ENCODE measurements at regions not wholly inside any gene's neighbourhood (a gene's known extent, or its start where the extent isn't known, plus 50 kb on each side); places are given as distances from the start of the nearest gene placed in this dataset.
"Not testable (repeated sequence)": the region's sequence is repeated elsewhere in the genome, so short reads cannot be mapped to it uniquely, and the experiment has no call there.

- no peak for DNase-seq
These were observed 305.4 kb upstream of the PODXL start for GRCh38 chr7:131861620-131862346.

DNA sequence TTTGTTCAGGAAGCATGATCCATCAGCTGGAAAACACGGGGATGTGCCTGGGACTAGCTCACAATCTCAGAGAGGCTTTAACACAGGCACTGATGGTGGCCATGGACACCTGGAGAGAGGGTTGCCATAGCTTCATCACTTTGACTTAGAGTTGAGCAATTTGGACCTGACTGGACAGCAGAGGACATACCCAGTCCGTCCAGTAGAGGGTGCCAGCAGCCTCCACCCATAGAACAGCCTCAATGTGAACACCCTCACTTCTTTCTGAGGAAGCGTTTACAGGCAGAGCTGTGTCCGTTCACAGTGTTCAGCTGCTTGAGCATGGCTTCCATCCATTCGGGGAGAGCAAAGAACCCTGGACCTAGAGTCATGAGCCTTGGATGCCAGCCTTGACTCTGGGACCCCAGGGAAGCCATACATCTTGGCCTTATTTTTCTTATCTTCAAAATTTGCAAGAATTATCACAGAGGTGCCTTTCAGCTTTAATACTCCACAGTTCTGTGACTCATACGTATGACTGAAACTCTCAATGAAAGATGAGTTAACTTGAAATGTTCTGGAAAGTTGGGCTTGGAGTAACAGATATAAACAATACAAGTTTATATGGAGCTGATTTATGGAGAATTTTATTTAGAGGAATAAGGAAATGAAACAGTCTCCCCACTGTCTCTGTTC, 302.9 kb upstream of the PODXL start:
- DNase-seq, result peak in 44 of 56 donors; percentile 2 to 65 (median 18)

GRCh38 chr7:131858611-131859010, 302.2 kb upstream of the PODXL start:
- peak in 1 of 56 donors; percentile 6 for DNase-seq

- no peak for DNase-seq
These were observed 293.0 kb upstream of the PODXL start for GRCh38 chr7:131849472-131849871.

DNA sequence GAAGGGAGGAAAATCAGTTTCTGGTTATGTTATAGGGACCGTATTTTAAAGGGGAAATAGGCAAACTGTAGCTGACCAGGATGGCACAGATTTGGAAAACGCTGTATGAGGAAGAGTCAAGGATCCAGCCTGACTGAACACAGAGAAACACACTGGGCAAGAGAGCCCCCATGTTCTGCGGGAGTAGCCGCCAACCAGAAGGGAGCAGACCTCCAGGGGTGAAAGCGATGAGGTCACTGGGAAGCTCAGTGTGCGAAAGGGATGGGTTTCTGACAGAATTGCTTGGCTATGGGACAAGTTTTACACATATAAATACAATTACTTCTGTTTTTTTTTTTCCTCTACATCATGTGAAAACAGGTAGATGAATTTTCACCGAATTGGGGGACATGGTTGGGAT, 291.6 kb upstream of the PODXL start:
- DNase-seq, result no peak

DNA sequence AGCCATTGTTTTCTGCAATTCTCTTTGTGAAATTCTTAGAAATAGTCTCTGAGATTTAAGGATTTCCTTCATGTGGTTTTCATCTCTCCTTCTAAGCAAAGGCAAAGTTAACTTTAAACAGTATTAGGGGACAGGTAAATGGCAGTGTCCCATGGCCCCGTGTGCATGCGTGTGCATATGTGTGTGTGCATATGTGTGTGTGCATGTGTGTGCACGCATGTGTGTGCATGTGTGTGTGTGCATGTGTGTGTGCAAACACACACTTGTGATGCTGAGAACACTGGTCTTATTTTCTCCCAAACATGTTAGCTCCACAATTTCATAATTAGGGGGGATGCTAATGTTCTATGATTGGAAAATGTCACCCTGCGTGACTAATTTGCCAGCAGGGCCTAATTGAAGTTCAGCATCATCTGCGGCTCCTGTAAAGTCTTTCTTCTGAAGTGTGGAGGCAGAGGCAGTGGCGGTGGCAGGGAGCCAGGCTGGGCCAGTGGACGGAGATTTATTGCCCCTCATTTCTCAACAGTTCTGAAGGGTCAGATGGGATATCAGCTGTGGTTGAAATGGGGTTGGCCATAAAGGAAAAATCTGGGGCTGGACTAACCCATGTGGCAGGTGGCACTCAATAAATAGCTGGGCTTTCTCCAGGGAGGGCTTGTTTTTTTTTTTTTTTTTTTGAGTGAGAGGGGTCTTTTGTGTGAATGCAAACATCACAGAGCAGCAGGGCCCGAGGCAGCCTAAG, 289.3 kb upstream of the PODXL start:
- no peak for DNase-seq

DNA sequence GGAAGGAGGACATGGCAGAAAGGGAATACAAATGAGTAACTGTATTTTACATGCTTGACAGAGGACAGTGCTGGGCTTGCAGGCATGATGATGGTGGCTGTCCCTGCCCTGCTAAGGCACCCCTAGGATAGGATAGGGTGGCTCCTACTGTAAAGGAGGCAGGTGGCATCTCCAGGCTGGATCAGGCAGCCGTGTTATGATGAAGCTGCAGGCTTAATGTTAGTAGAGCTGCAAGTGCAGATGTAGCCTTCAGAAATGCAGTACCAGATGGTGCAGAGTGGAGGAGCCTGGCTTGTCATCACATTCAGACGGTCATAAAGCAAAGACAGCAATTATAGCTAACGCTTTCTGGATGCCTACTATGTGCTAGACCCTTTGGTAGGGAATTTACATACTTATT, 287.9 kb upstream of the PODXL start:
- DNase-seq, result peak in 1 of 56 donors; percentile 5

DNA sequence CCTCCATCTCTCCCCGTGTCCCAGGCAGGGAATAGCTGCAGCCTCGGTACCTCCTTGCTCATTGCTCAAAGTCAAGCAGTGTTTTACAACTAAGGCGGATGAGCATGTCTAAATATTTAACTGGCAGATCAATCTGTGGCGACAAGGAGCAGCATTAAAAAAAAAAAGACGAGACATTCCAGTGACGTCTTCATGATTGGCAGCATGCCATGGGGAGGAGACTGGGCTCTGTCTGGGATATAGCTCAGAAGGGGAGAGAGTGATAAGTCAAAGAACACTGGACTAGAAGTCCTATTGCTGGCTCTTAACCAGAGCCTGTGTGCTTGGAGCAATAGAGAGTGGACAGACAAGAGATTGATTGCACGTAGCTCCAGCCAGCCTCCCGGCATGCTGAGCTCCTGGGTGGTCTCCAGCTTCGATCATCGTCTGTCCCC, 287.5 kb upstream of the PODXL start:
- peak in 1 of 56 donors; percentile 5 for DNase-seq

- no peak for DNase-seq
These were observed 283.7 kb upstream of the PODXL start for GRCh38 chr7:131839967-131840690.

GRCh38 chr7:131836733-131837132, 280.3 kb upstream of the PODXL start:
- no peak for DNase-seq

DNA sequence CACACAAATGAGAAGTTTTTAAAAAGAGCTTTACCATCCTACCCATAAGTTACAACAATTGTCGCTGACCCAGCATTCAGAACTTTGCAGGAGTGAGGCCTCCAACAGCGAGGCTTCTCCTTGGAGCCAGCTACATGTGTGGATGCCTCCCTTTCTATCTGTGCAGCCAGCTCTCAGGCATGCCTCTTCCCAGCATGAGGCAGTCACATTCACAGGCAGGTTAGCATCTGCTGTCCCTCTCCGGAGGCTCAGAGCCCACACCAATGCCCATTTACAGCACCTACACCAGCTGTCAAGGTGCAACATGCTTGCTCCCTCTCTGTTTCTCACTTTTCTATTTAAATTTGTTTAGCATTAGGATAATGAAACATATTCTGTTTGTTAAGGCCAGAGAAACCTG, 278.7 kb upstream of the PODXL start:
- no peak for DNase-seq

GRCh38 chr7:131830681-131831080, 274.3 kb upstream of the PODXL start:
- DNase-seq, result no peak

DNA sequence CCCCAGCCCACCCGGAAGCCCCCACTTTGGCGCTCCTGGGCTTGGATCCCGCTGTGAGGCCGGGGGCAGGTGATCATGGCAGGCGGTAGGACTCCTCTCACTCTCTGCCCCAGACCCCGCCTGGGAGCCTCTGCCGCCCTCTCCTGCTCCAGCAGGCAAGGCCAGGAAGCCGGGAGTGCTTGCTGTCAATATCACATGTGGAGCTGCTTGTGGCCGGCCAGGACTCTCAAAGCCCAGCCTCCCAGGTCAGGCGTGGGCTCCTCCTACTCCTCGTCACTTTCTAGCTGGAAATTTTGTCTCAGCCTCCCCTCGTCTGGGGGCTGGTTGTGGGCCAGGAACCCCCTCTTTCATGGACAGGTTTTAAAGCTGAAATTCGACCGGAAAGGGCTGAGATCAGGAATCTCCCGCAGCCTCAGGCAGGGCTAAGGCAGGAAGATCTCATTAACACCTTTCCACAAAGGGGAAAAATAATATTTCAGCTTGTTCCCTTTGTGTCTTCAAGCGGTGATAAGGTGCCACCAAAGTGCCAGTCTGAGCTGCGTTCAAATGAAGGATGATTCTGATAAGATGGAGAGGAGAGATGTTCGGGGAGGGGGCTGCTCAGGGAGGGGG, 273.6 kb upstream of the PODXL start:
- no peak for DNase-seq

DNA sequence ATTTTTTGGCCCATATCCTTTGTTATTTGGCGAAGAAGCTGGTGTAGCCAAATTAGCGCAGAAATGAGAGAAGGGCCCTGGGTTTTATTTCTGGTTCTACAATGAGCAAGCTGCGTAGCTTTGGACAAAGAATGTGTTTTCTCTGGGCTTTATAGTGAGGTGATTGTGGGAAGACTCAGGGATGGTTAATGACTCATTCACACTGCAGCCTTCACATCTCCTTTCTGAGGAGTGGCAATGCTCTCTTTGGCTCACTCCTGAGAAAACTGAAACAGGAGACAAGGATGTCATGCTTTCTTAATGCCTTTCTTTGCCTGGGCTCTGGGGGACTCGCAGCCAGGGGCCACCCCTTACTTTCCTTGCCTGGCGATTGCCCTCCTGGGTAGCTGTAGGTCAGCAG, 271.0 kb upstream of the PODXL start:
- DNase-seq, result peak in 3 of 56 donors; percentile 10 to 34 (median 15)

DNA sequence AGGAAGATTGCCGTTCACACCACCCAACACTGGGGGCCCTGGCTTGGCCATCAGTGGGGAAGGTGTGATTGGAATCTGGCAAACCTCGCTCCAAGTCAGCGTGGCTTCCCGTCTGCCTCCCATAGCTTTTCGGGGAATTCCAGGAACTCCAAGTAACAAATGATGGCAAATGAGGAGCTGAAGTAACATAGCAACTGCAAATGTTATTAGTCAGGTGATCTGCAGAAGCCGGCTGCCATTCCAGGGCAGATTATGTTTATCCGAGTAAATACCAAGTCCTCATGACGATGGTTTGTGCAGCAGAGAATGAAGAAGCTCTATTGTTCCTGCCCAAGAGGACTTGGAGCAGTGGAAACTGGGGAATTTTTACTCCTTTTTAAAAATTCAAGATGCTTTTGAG, 270.5 kb upstream of the PODXL start:
- DNase-seq, result peak in 3 of 56 donors; percentile 1 to 26 (median 11)

DNA sequence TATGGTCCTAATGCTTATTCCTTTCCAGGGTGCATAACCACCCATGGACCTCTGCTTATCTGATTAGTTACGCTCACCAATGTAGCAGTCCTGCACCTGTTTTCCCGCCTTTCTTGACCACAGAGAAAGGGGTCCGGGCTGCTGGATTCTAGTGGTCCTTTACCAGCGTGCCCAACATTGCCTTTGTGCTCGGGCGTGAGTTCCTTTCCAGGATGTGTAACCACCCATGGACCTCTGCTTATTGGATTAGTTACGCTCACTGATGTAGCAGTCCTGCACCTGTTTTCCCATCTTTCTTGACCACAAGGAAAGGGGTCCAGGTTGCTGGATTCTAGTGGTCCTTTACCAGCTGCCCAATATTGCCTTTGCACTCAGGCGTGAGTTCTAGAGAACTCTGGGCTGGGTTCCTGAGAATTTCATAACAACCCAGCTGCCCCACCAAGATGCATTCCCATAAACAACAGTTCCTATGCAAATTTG, 267.6 kb upstream of the PODXL start:
- not testable (repeated sequence) for DNase-seq

- DNase-seq, result no peak
These were observed 263.5 kb upstream of the PODXL start for GRCh38 chr7:131819891-131820290.

DNA sequence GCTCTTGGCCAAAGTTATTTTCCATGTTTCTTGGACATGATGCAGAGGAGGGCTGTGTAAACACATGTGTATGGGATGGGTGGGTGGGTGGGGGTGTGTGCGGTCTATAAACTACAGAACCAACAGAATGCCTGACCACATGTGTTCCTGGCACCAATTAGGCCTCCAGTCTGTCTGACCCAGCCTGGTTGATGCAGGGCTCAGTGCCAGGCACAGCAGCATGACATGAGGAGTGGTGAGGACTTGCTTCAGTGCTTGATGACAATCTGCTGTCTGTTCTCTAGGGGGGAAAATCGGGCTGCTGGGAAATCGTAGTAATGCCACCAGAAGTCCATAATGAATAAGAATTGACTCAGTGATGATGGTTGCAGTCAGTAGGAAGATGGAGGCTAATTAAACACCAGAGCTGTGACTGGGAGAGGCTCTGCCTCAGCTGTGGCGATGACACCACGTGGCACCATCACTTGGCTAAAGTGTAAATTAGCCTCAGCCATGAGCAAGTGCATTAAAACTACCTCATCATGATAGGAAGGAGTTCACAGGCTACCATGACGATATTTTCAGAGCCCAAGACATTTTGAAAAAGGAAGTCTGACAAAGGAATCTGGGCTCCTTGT, 260.1 kb upstream of the PODXL start:
- DNase-seq, result peak in 2 of 56 donors; percentile 11 to 18

- DNase-seq, result no peak
These were observed 252.3 kb upstream of the PODXL start for GRCh38 chr7:131808736-131809135.

GRCh38 chr7:131808156-131808555, 251.7 kb upstream of the PODXL start:
- not testable (repeated sequence) for DNase-seq
